Naive B cell (primary cell): ENCODE measurements at regions not wholly inside any gene's neighbourhood (a gene's known extent, or its start where the extent isn't known, plus 50 kb on each side); places are given as distances from the start of the nearest gene placed in this dataset.

Experiments used
- ATAC-seq, 2 donors: fragments of 150-1000 bp; cut with Tn5 transposase; 2 replicates each; pipeline ENCODE4 v1.10.0; 2021; ENCODE audit warnings: low read depth in 2 of 2, mild to moderate bottlenecking in 2 of 2, moderate library complexity in 2 of 2
- DNase-seq: peaks from one replicate; pipeline ENCODE4 v3.0.0; 2022
- H3K27ac Mint-ChIP-seq, 6 donors: one replicate each; pipeline ENCODE4 v1.8.0; 2020 to 2022; ENCODE audit warnings: mild to moderate bottlenecking in 6 of 6, mixed read lengths in 6 of 6, moderate library complexity in 5 of 6, inconsistent platforms in 2 of 6
- H3K27me3 Mint-ChIP-seq, 3 donors: one replicate each; pipeline ENCODE4 v1.8.0; 2021 to 2022; ENCODE audit warnings: mixed read lengths in 3 of 3, mild to moderate bottlenecking in 1 of 3
- H3K36me3 Mint-ChIP-seq, 2 donors: one replicate each; pipeline ENCODE4 v1.8.0; 2020 to 2022; ENCODE audit warnings: mixed read lengths in 2 of 2, inconsistent platforms in 1 of 2, mild to moderate bottlenecking in 1 of 2
- H3K4me1 Mint-ChIP-seq, 3 donors: one replicate each; pipeline ENCODE4 v1.8.0; 2020 to 2022; ENCODE audit warnings: mixed read lengths in 3 of 3, inconsistent platforms in 1 of 3, mild to moderate bottlenecking in 1 of 3, moderate library complexity in 1 of 3
- H3K4me3 Mint-ChIP-seq, 8 donors: one replicate each; pipeline ENCODE4 v1.8.0; 2020 to 2022; ENCODE audit warnings: mild to moderate bottlenecking in 8 of 8, mixed read lengths in 8 of 8, moderate library complexity in 8 of 8, inconsistent platforms in 2 of 8
- H3K9me3 Mint-ChIP-seq, 7 donors: one replicate each; pipeline ENCODE4 v1.8.0; 2020 to 2022; ENCODE audit warnings: mixed read lengths in 7 of 7, mild to moderate bottlenecking in 5 of 7, inconsistent platforms in 2 of 7, moderate library complexity in 1 of 7

DNA sequence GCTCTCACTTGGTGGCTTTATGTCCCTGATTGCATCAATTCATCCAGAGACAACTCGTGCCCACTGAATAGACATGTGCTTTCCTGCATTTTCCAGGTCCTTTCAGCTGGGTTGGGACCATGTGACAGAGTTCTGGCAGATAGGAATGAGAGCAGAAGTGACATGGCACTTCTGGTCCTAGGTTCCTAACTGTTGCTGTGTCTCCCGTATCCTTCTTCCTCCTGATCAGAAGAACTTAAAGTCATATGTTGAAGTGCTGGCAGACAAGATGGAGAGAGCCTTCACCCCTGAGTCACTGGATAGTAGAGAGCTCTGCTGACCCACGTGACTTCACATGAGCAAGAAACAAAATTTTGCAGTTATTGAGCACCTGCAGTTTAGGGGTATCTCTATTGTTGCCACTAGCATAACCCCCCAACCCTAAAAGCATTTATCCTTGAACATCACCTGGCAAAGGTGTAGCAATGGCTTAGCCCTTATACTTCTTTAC, 80.0 kb downstream of the NREP start:
- no peak for ATAC-seq
- Mint-ChIP-seq H3K36me3 (no peaks in the 10 kb centered on the region), H3K4me3 (no peak overlapping the region)

GRCh38 chr5:111676466-111676865, 80.5 kb downstream of the NREP start:
- Mint-ChIP-seq H3K36me3 (no peaks in the 10 kb centered on the region), H3K27me3 (no peaks in the 10 kb centered on the region), H3K9me3 (no peaks in the 10 kb centered on the region), H3K4me1 (no peaks in the 10 kb centered on the region), H3K4me3 (no peak overlapping the region), H3K27ac (no peak overlapping the region)
- no peak for DNase-seq
- no peak for ATAC-seq

More for the DNA sequence above, 80.0 kb downstream of the NREP start:
- Mint-ChIP-seq H3K9me3 (no peaks in the 10 kb centered on the region), H3K4me1 (no peaks in the 10 kb centered on the region), H3K27ac (no peak overlapping the region), H3K27me3 (no peaks in the 10 kb centered on the region)
- no peak for DNase-seq

- DNase-seq (no peak), ATAC-seq (no peak)
- no peaks in the 10 kb centered on the region for H3K27me3 Mint-ChIP-seq
- H3K36me3 Mint-ChIP-seq = no peaks in the 10 kb centered on the region
- no peak overlapping the region for H3K4me3 Mint-ChIP-seq
- H3K4me1 Mint-ChIP-seq = no peaks in the 10 kb centered on the region
- H3K9me3 Mint-ChIP-seq = no peaks in the 10 kb centered on the region
- H3K27ac Mint-ChIP-seq = no peak overlapping the region
These were observed 81.6 kb downstream of the NREP start for GRCh38 chr5:111675201-111675934.

GRCh38 chr5:111673891-111674626, 82.9 kb downstream of the NREP start:
- Mint-ChIP-seq H3K9me3 (no peaks in the 10 kb centered on the region), H3K4me3 (no peak overlapping the region), H3K36me3 (no peaks in the 10 kb centered on the region), H3K4me1 (no peaks in the 10 kb centered on the region), H3K27ac (no peak overlapping the region), H3K27me3 (no peaks in the 10 kb centered on the region)
- ATAC-seq (no peak), DNase-seq (no peak)

DNA sequence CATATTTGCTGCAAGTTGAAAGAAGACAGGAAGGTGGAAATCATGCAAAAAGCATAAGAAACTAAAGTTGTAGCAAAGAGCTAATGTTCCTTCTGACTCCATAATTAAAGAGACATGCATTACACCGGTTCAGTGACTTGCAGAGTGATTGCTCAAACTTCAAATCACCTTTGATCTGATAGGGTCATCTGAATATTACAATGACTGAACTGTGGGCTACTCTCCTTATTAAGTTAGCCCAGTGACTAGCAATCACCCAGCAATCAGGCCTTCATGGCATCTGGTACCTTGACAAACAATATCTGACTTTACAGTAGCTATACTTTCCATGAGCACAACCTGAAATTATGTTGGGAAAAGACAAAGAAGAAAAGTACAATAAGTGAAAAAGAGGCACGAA, 84.9 kb downstream of the NREP start:
- H3K4me1 Mint-ChIP-seq = no peaks in the 10 kb centered on the region
- H3K9me3 Mint-ChIP-seq = no peaks in the 10 kb centered on the region
- no peaks in the 10 kb centered on the region for H3K27me3 Mint-ChIP-seq
- no peak overlapping the region for H3K4me3 Mint-ChIP-seq
- no peaks in the 10 kb centered on the region for H3K36me3 Mint-ChIP-seq
- no peak overlapping the region for H3K27ac Mint-ChIP-seq
- ATAC-seq = no peak
- no peak for DNase-seq

GRCh38 chr5:111670826-111671492, 86.0 kb downstream of the NREP start:
- H3K4me3 Mint-ChIP-seq = no peak overlapping the region
- no peak for DNase-seq
- no peaks in the 10 kb centered on the region for H3K9me3 Mint-ChIP-seq
- no peak overlapping the region for H3K27ac Mint-ChIP-seq
- no peak for ATAC-seq
- H3K27me3 Mint-ChIP-seq = no peaks in the 10 kb centered on the region
- no peaks in the 10 kb centered on the region for H3K4me1 Mint-ChIP-seq
- no peaks in the 10 kb centered on the region for H3K36me3 Mint-ChIP-seq

- DNase-seq (no peak), ATAC-seq (no peak)
- Mint-ChIP-seq H3K27ac (no peak overlapping the region), H3K4me1 (no peaks in the 10 kb centered on the region), H3K27me3 (no peaks in the 10 kb centered on the region), H3K36me3 (no peaks in the 10 kb centered on the region), H3K4me3 (no peak overlapping the region), H3K9me3 (no peaks in the 10 kb centered on the region)
These were observed 88.2 kb downstream of the NREP start for GRCh38 chr5:111668477-111669414.

GRCh38 chr5:111667128-111667736, 89.8 kb downstream of the NREP start:
- H3K27ac Mint-ChIP-seq = no peak overlapping the region
- no peaks in the 10 kb centered on the region for H3K27me3 Mint-ChIP-seq
- DNase-seq (no peak), ATAC-seq (no peak)
- H3K4me1 Mint-ChIP-seq = no peaks in the 10 kb centered on the region
- no peaks in the 10 kb centered on the region for H3K9me3 Mint-ChIP-seq
- H3K36me3 Mint-ChIP-seq = no peaks in the 10 kb centered on the region
- H3K4me3 Mint-ChIP-seq = no peak overlapping the region

GRCh38 chr5:111656580-111656979, 100.4 kb downstream of the NREP start:
- ATAC-seq (no peak), DNase-seq (no peak)
- Mint-ChIP-seq H3K4me3 (no peak overlapping the region), H3K27me3 (no peaks in the 10 kb centered on the region), H3K4me1 (no peaks in the 10 kb centered on the region), H3K9me3 (peaks cover 10 to 28% (median 18%) of the 10 kb centered on the region in 7 donors), H3K36me3 (no peaks in the 10 kb centered on the region), H3K27ac (no peak overlapping the region)

DNA sequence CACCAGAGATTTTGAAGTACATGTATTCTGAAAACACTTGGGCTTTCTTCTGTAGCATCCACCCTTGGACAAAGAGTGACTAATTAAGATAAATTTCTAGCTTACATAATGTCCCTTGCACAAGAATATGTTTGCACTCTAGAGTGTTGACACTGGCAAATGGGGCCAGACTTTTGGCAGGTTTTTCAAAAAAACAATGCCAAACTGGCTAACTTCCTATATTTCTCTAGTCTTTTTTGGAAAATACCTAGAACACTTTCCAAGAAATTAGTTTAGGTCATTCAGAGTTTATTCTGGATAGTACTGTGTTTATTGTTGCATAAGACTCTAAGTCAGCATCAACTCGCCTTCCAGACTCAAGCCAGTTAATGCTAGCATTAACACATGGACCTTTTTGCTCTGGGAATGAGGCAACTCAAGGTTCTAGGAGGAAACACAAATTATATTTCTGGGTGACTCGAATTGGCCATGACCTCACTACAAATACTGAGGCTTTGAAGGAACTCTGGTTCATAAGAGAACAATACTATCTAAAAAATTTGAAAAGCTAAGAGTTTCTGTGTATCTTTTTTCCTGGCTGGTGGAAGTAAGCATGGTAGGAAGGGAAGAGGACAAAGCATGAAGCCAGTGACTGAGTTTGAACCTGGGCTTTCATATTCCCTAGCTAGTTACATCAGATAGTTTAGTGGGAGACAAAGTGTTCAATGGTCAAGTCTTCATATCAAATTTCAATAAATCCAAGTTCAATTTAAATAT, 101.6 kb downstream of the NREP start:
- Mint-ChIP-seq H3K27ac (no peak overlapping the region), H3K27me3 (no peaks in the 10 kb centered on the region), H3K4me1 (no peaks in the 10 kb centered on the region), H3K4me3 (no peak overlapping the region), H3K9me3 (peaks cover 3 to 18% (median 8%) of the 10 kb centered on the region in 7 donors), H3K36me3 (no peaks in the 10 kb centered on the region)
- DNase-seq = no peak
- no peak for ATAC-seq

GRCh38 chr5:111653408-111653807, 103.6 kb downstream of the NREP start:
- H3K9me3 Mint-ChIP-seq = peaks cover 0 to 6% (median 3%) of the 10 kb centered on the region in 7 donors
- DNase-seq = no peak
- H3K36me3 Mint-ChIP-seq = no peaks in the 10 kb centered on the region
- no peaks in the 10 kb centered on the region for H3K4me1 Mint-ChIP-seq
- no peak overlapping the region for H3K27ac Mint-ChIP-seq
- H3K27me3 Mint-ChIP-seq = no peaks in the 10 kb centered on the region
- H3K4me3 Mint-ChIP-seq = no peak overlapping the region
- ATAC-seq = no peak

DNA sequence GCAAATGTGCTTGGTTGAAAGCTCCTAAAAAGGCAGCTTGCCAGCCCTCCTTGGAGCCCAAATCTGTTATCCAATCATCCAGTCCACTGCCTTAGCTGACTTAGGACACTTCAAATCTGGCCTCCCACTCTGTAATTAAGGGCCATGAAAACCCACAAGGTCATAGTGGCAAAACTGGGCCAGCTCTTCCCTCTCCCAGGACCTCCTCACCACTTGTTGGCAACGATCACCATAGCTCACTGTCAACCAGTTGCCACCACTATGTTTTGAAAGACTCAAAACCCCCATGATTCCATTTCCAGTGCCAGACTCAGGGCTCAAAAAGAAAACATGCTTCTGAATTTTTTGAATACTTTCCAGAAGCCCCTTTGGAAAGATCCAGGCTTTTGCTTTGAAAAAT, 107.5 kb downstream of the NREP start:
- Mint-ChIP-seq H3K27me3 (no peaks in the 10 kb centered on the region), H3K27ac (no peak overlapping the region)

More for the DNA sequence above, 107.5 kb downstream of the NREP start:
- Mint-ChIP-seq H3K4me1 (no peaks in the 10 kb centered on the region), H3K36me3 (no peaks in the 10 kb centered on the region), H3K4me3 (no peak overlapping the region), H3K9me3 (peaks cover 0 to 6% (median 3%) of the 10 kb centered on the region in 7 donors)
- ATAC-seq (no peak), DNase-seq (no peak)
